ENCODE measurements at regions not wholly inside any gene's neighbourhood (a gene's known extent, or its start where the extent isn't known, plus 50 kb on each side); places are given as distances from the start of the nearest gene placed in this dataset.

DNA sequence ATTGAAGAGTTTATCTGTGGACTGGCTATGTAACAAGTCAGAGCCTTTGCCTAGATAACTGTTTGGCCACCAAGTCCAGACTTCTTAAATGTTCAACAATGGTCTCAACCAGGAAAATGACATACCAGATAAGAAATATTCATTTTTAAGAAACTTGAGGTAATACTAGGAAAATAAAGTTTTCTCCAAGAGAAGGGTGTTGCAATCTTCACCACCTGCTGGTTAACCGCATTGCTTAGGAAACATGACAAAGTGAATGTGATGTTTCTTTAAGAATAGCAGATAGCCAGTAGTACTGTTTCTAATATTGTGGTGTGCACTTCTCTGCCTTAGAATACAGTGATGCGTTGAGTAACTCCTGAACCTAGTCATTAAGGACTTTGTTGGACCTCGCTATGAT lies 321.5 kb upstream of the CADM2 start:
- TF ChIP-seq, protein P1, sequence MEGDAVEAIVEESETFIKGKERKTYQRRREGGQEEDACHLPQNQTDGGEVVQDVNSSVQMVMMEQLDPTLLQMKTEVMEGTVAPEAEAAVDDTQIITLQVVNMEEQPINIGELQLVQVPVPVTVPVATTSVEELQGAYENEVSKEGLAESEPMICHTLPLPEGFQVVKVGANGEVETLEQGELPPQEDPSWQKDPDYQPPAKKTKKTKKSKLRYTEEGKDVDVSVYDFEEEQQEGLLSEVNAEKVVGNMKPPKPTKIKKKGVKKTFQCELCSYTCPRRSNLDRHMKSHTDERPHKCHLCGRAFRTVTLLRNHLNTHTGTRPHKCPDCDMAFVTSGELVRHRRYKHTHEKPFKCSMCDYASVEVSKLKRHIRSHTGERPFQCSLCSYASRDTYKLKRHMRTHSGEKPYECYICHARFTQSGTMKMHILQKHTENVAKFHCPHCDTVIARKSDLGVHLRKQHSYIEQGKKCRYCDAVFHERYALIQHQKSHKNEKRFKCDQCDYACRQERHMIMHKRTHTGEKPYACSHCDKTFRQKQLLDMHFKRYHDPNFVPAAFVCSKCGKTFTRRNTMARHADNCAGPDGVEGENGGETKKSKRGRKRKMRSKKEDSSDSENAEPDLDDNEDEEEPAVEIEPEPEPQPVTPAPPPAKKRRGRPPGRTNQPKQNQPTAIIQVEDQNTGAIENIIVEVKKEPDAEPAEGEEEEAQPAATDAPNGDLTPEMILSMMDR (IDR thresholded peaks at IDR 0.05): no peak
- TF ChIP-seq POLR2A (IDR thresholded peaks at IDR 0.05): no peak
- no peak for TF ChIP-seq POLR2AphosphoS5 (IDR thresholded peaks at IDR 0.05)
- no peak for TF ChIP-seq EP300 (IDR thresholded peaks at IDR 0.05)

Measured in stomach (tissue), 4 donors.